NCI-H82 treated with DMSO at 0.1 percent for 48 hours (cell line): ENCODE measurements at regions not wholly inside any gene's neighbourhood (a gene's known extent, or its start where the extent isn't known, plus 50 kb on each side); places are given as distances from the start of the nearest gene placed in this dataset.

ENCODE experiments used
- DNase-seq: peaks from one replicate; lab custom pipeline; 2025; ENCODE audit not compliant: unreplicated experiment; lab: John Stamatoyannopoulos, UW

DNA sequence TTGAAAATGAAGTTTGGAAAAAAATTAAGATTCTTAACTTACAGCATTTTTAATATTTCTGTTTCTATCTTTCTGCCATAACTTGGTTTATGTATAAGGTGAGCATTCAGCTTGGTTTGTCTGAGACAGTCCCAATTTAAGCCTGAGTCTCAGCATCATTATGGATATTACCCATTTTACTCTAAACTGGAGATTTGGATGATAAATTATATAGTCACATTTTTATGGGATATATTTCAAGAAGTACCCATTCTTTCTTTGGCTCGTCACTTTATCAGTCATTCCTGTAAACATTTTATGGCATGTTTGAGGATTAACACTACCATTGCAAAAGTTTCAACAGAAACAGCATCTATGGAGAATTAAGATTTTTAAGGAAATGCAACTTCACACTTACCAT lies 1129.0 kb upstream of the PCDH9 start:
- DNase-seq: no peak

DNA sequence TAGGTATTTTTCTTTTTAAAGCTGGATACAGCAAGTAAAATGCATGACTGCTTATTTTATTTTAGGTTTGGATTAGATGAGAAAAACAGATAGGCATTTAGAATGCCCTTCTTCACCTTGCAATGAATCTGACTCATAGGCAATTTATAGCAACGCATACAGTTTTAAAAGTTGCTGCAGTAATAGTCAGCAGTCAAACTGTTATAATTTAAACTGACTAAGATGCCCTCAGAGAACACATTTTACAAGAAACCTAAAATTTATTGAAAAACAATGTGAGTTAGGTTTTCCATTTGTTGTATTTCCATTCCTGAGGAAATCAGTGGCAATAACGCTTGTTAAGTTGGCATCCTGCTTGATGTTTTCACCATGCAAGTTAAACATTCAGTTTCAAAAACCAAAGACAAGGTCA lies 1128.2 kb upstream of the PCDH9 start:
- no peak for DNase-seq

DNA sequence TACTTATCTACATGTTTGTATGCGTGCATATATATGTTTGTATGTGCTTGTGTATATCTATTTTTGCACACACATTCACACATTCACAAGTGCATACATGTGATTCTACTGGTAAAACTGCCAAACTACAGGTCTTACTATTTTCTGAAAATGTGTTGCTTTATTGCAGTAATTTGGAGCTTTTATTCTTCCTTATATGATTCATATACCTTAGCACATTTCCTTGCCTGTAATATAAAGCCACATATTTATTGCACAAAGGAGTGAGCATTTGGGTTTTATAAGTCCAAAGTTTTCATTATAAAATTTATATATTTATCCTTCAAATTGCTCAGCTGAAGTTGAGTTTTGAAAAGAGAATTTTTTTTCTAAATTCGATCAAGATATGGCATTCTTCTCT lies 1120.4 kb upstream of the PCDH9 start:
- DNase-seq: no peak

DNA sequence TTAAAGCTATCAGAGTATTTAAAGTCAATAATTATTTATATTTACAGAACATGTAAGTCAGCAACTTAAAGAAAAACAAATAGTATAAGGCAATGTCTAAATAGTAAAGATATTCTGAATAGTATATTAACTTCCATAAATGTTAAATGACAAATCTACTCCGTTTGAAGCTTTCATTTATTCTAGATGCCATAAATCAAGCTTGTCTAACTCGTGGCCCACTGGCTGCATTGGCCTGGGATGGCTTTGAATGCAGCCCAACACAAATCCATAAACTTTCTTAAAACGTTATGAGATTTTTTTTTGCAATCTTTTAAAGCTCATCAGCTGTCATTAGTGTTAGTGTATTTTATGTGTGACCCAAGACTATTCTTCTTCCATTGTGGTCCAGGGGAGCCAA lies 1117.1 kb upstream of the PCDH9 start:
- DNase-seq: no peak

GRCh38 chr13:68345963-68346531 lies 1115.9 kb upstream of the PCDH9 start:
- DNase-seq: no peak

DNA sequence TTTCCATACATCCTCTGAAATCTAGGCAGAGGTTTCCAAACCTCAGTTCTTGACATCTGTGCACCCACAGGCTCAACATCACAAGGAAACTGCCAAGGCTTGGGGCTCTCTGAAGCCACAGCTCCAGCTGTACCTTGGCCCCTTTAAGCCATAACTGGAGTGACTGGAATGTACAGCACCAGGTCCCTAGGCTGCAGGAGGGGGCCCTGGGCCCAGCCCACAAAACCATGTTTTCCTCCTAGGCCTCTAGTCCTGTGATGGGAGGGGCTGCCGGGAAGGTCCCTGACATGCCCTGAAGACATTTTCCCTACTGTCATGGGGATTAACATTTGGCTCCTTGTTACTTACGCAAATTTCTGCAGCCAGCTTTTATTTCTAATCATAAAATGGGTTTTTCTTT lies 1093.0 kb upstream of the PCDH9 start:
- DNase-seq: no peak

- DNase-seq: no peak
Measured at GRCh38 chr13:68319384-68319783, 1089.2 kb upstream of the PCDH9 start.

DNA sequence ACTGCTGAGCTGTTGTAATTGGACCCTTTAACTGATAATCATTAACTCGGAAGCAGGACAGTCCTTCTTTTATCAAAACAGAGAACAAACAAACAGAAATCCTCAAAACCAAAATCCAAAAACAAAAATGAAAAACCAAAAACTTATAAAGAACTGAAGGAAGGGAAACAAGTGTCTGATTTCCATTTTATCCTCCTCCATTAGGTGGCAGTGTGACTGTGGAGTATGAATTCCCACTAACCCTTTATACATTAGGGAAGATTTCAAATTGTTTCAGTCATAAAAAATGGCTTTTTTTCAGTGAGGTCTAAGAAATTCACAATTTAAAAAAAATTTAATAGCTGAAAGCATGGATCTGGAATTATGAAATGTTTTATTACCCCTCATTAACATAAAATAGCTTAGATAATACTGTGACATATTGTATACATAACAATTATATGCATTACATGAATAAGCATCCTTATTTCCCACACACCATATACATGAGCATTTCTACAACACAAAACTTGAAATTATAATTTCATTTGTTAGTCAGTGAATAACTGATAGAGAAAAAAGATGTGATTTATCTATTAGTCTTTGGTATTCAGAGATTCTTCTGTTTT lies 1074.3 kb upstream of the PCDH9 start:
- no peak for DNase-seq

- no peak for DNase-seq
Measured at GRCh38 chr13:68293631-68294030, 1063.5 kb upstream of the PCDH9 start.

GRCh38 chr13:68292601-68293000 lies 1062.5 kb upstream of the PCDH9 start:
- no peak for DNase-seq

- DNase-seq: no peak
Measured at GRCh38 chr13:68291595-68291994, 1061.5 kb upstream of the PCDH9 start.

DNA sequence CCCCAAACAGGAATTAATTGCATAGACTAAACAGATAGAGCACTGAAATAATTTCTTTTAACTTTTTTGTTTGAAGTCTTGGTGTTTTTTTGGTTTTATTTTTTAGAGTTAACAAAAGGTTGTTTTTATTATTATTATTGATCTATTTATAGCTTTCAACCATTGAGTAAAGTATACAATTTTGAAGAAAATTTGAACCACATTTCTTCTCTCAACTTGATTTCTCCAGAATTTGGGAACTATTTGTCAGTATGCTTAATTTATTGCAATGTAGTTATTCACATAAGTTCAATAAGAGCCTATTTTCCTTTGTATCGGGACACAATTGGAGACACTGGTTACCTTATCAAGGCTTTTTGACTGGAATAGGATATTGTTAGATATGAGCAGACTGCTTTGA lies 1045.6 kb upstream of the PCDH9 start:
- DNase-seq: no peak

DNA sequence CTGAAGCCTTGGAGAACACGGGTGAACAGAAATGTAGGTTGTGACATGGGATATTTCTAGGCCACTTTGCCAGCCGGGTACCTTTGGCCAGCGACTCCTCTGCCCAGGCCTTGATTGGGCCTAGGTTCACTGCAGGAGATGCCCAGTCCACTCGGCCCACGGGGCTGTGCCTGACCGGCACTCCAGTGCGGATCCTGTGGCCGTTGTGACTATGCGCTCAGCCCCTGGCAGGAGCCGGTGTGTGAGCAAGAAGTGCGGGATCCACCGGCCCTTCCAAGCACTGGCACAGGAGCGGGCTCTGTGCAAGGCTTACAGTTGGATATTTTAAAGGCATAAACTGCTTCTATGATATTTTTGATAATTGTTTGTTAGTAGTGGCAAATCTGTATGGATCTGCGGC lies 1042.5 kb upstream of the PCDH9 start:
- DNase-seq: no peak

GRCh38 chr13:68264692-68265091 lies 1034.6 kb upstream of the PCDH9 start:
- no peak for DNase-seq

GRCh38 chr13:68261105-68261504 lies 1031.0 kb upstream of the PCDH9 start:
- no peak for DNase-seq

GRCh38 chr13:68257111-68257842 lies 1027.1 kb upstream of the PCDH9 start:
- DNase-seq: no peak

DNA sequence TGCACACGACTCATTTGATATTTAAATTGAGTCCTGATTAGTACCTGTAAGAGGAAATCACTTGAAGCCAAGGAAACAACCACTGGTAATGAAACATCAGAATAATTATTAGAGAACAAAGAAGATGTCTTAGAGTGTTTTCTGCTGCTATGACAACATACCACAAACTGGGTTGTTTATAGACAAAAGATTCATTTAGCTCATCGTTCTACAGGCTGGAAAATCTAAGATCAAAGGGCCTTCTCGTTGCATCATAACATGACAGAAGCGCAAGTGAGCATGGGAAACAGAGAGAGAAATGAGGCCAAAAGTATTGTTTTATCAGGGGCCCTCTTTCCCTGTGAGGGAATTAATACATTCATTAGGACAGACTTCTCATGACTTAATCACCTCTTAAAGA lies 1024.0 kb upstream of the PCDH9 start:
- DNase-seq: no peak

GRCh38 chr13:68234274-68234673 lies 1004.1 kb upstream of the PCDH9 start:
- DNase-seq: no peak

DNA sequence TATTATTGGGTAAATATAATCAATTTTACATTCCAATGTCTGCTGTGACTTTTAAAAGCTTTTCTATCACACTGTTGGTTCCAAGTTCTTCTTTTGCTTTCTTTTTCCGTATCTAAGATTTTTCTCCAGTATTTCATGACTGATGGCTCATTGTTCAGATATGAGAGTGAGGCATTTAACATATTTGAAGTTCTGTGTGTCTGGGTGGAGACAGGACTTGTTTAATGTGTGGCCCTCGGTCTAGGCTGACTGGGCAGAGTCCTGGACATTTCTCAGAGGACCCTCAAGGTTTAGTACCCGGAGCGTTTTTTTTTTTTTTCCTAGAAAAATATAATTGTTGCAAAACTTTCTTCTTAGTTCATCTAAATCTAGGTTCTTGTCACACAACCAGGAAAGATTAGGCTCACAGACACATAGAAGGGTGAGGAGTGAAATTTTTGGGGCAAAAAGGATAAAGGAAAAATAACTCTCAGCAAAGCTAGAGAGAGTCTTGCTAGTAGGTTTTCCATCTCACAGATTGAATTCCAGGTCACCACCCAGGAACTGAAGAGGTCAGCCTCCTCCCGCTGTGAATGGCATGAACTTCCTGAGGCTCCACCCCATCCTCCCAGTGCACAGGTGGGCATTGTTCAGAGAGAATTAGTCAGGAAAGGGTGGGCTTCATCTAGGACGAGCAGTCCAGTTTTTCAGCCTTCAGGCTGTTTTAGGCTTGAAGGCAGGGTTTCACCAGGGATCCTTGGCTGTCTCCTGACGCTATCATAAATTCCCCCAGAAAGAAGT lies 1002.4 kb upstream of the PCDH9 start:
- DNase-seq: no peak

DNA sequence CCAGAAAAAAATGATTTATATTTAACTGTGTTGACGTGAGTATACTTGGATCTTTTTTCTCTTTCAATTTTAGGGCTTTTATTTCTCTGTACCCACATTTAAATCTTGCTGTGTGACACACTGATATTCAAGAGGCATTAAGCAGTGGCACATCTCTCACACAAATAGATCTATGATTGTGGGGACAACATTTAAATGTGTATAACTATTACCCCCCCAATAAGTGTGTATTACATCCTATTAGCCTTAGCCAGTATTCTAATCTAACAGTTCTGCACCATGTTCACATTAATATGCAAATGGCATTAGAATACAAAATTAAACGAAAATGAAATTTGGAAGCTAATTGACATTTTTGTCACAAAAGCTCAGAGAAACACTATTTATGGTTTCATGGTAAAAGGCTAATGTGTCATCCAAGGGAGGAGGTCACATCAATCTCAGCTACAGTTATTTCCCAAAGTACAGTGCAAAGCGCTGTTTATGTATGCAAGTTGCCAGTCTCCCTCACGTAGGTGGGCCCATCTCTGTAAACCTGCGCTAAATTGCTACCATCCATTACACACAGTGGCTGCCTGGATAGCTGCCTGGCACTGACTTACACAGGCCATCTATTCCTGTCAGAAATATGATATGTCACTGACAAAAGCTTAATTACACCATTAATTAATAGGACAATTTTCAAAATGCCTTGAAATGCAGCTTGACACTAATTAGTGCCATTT lies 984.7 kb upstream of the PCDH9 start:
- no peak for DNase-seq

- DNase-seq: no peak
Measured at GRCh38 chr13:68199271-68199670, 969.1 kb upstream of the PCDH9 start.
